Stomach (tissue), 8 donors: ENCODE measurements at regions not wholly inside any gene's neighbourhood (a gene's known extent, or its start where the extent isn't known, plus 50 kb on each side); places are given as distances from the start of the nearest gene placed in this dataset.

Source experiments
- DNase-seq, 2 donors: peaks; one replicate each; pipeline versions ENCODE4 v3.0.0 to v3.0.0-alpha.2; 2013 to 2019
- H3K27ac ChIP-seq, 5 donors: fragments of 200-600 bp in 4 of 5; sonication (generic) in 4 of 5; one replicate each; pipeline ENCODE4 v1.5.1; 2013 to 2019; ENCODE audit warnings: mild to moderate bottlenecking in 1 of 5, moderate library complexity in 1 of 5
- H3K27me3 ChIP-seq, 3 donors: fragments of 200-600 bp; sonication (generic); one replicate each; pipeline ENCODE4 v1.5.1; 2017 to 2019; ENCODE audit warnings: mixed run types in 1 of 3
- H3K36me3 ChIP-seq, 4 donors: fragments of 200-600 bp; sonication (generic); 1 replicate in 3 of 4; 2 replicates in 1 of 4; pipeline ENCODE4 v1.5.1; 2016 to 2019
- H3K4me1 ChIP-seq, 4 donors: fragments of 200-600 bp; sonication (generic); one replicate each; pipeline ENCODE4 v1.5.1; 2016 to 2019
- H3K4me3 ChIP-seq, 4 donors: fragments of 200-600 bp; sonication (generic) in 3 of 4; one replicate each; pipeline ENCODE4 v1.5.1; 2016 to 2019; ENCODE audit warnings: mild to moderate bottlenecking in 1 of 4
- H3K9me3 ChIP-seq, 4 donors: fragments of 200-600 bp; sonication (generic); one replicate each; pipeline ENCODE4 v1.5.1; 2016 to 2019
- CTCF ChIP-seq, 7 experiments: fragments of 450-650 bp in 4 of 7; fragments of 200-600 bp in 3 of 7; sonication (generic) in 3 of 7; IDR thresholded peaks; one replicate each; pipeline ENCODE4 v1.5.1; 2016 to 2019; ENCODE audit warnings: antibody characterized with exemption in 7 of 7, control low read depth in 2 of 7, mild to moderate bottlenecking in 1 of 7
- EP300 ChIP-seq: sonication (generic); formaldehyde crosslinking; IDR thresholded peaks from one replicate; pipeline ENCODE4 v1.6.1; 2017; ENCODE audit warnings: antibody characterized with exemption
- POLR2A ChIP-seq, 4 donors: fragments of 450-650 bp; IDR thresholded peaks; one replicate each; pipeline ENCODE4 v1.6.1; 2016; ENCODE audit warnings: antibody characterized with exemption in 4 of 4, control low read depth in 2 of 4, mild to moderate bottlenecking in 1 of 4, moderate library complexity in 1 of 4
- POLR2AphosphoS5 ChIP-seq, 3 donors: sonication (generic); formaldehyde crosslinking; IDR thresholded peaks; one replicate each; pipeline ENCODE4 v1.6.1; 2016; ENCODE audit warnings: antibody characterized with exemption in 3 of 3
- WGBS, 5 donors: extraction: QIAGEN DNeasy Blood & Tissue Kit in 3 of 5; methylation state at CpG; one replicate each; pipeline versions ENCODE4 v1.1.5 to v1.1.7; 2013 to 2018; 5-methylcytosine and 5-hydroxymethylcytosine counted together
- intact Hi-C: fragments of 100-400 bp; cut with DNase I; formaldehyde crosslinking; loops from one replicate; pipeline ENCODE4 v1.15.1; 2023; ENCODE audit warnings: low total_unique reads
- donor health status: healthy with polysubstance abuse.
- donor health status: Bipolar disorder and iron deficiency.
- donor health status: healthy.

DNA sequence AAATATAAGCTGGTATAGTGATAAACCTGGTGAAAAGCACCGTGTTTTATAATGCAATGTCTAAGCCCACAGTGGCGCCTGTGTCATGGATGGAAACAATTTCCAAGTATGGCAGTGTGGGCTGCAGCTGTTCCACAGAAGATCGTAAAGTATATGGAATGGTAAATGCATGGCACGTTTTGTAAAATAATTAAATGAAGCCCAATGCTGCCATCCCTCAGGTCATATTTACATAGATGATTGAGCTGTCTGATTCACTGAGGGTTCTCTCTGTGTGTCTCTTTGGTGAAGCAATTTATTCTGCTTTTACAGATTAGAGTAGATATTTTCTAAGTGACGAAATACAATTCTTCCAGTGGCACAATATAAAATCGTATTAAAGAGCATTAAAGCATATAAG is 164.8 kb downstream of the ASMT start:
- Histone ChIP-seq H3K4me1 (no peaks in the 10 kb centered on the region), H3K27ac (no peak overlapping the region), H3K36me3 (no peaks in the 10 kb centered on the region), H3K9me3 (peaks cover 0 to 12% (median 5%) of the 10 kb centered on the region in 4 donors), H3K4me3 (no peak overlapping the region), H3K27me3 (no peaks in the 10 kb centered on the region)
- DNase-seq, result no peak
- intact Hi-C loops, result no loop called here
- TF ChIP-seq EP300 (no peak), POLR2A (IDR thresholded peaks at IDR 0.05) (no peak), CTCF (IDR thresholded peaks at IDR 0.05) (no peak), POLR2AphosphoS5 (IDR thresholded peaks at IDR 0.05) (no peak)
- 72 to 91% (median 85%) methylated on average over 6 of the region's 6 CpGs for WGBS, 5 donors

DNA sequence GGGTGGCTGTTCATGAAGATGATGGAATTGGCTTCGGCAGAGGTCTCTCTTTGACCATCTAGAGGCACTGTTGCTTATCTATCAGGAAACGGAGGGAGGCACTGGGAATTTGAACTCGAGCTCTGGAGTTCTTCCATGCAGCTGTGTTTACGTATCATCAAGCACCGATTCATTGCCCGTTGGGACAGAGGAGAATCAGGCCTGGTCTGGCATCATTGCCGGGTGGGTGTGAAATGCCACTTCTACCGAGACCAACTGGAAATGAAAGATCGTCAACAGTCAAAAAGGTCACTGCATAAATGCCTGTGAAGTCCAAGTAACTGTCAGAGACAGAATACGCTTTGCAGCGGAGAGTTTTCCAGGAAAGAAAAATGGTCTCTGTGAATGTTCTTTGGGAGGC is 166.9 kb downstream of the ASMT start:
- whole genome bisulfite sequencing, 5 donors, result 67 to 78% (median 74%) methylated on average over 10 to 11 of the region's 11 CpGs
- intact Hi-C loops, result no loop called here

DNA sequence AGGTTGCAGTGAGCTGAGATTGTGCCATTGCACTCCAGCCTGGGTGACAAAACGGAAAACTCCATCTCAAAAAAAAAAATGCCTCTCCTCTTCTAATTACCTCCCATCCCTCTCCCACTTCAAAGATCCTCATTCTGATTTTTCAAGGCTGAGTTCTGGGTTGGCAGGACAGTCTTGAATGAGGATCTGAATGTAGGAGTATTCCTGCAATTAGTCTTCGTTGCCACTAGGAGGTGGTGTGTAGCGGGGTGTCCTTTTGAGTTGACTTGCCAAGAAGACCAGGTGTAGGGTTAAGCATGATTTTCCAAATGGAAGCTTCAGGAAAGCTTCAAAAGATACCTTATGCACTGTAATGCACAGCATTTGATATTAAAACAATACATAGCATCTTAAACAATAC is 169.9 kb downstream of the ASMT start:
- H3K4me3 ChIP-seq, result no peak overlapping the region
- no peaks in the 10 kb centered on the region for H3K36me3 ChIP-seq
- H3K4me1 ChIP-seq, result no peaks in the 10 kb centered on the region
- DNase-seq, result no peak
- peaks cover 5 to 44% (median 33%) of the 10 kb centered on the region in 4 donors for H3K9me3 ChIP-seq
- H3K27me3 ChIP-seq, result no peaks in the 10 kb centered on the region
- TF ChIP-seq POLR2AphosphoS5 (IDR thresholded peaks at IDR 0.05) (no peak), EP300 (no peak), POLR2A (IDR thresholded peaks at IDR 0.05) (no peak), CTCF (IDR thresholded peaks at IDR 0.05) (no peak)
- no peak overlapping the region for H3K27ac ChIP-seq
- 76 to 89% (median 83%) methylated on average over 3 of the region's 3 CpGs for WGBS, 5 donors
- intact Hi-C loops, result no loop called here

More for the DNA sequence above, 166.9 kb downstream of the ASMT start:
- Histone ChIP-seq H3K9me3 (peaks cover 5 to 32% (median 22%) of the 10 kb centered on the region in 4 donors), H3K4me3 (no peak overlapping the region), H3K27ac (no peak overlapping the region), H3K27me3 (no peaks in the 10 kb centered on the region), H3K36me3 (no peaks in the 10 kb centered on the region), H3K4me1 (no peaks in the 10 kb centered on the region)
- TF ChIP-seq POLR2A (IDR thresholded peaks at IDR 0.05), result no peak
- no peak for TF ChIP-seq CTCF (IDR thresholded peaks at IDR 0.05)
- TF ChIP-seq EP300, result no peak
- no peak for DNase-seq

GRCh38 chrX:1788300-1788911 is 173.5 kb downstream of the ASMT start:
- Histone ChIP-seq H3K4me1 (no peaks in the 10 kb centered on the region), H3K36me3 (no peaks in the 10 kb centered on the region), H3K4me3 (no peak overlapping the region), H3K9me3 (peaks cover 5 to 43% (median 30%) of the 10 kb centered on the region in 4 donors), H3K27me3 (no peaks in the 10 kb centered on the region), H3K27ac (no peak overlapping the region)
- intact Hi-C loops, result no loop called here
- 95 to 99% (median 96%) methylated on average over 5 of the region's 5 CpGs for WGBS, 5 donors
- DNase-seq, result no peak
- TF ChIP-seq EP300 (no peak), CTCF (IDR thresholded peaks at IDR 0.05) (no peak), POLR2AphosphoS5 (IDR thresholded peaks at IDR 0.05) (no peak), POLR2A (IDR thresholded peaks at IDR 0.05) (no peak)
